CD4-positive, alpha-beta T cell (primary cell): ENCODE measurements at regions not wholly inside any gene's neighbourhood (a gene's known extent, or its start where the extent isn't known, plus 50 kb on each side); places are given as distances from the start of the nearest gene placed in this dataset.

ENCODE experiments used
- ATAC-seq: fragments of 200-7000 bp; cut with Tn5 transposase; one replicate; pipeline ENCODE4 v1.10.0; 2022; ENCODE audit warnings: mild to moderate bottlenecking; ENCODE audit not compliant: poor library complexity
- CTCF ChIA-PET: fragments of 350-600 bp; sonication (Branson Sonifier 250); formaldehyde crosslinking; loops from one replicate; lab custom pipeline; 2021; ENCODE audit warnings: antibody characterized with exemption, inconsistent platforms; lab: Charles Lee
- POLR2A ChIA-PET: fragments of 350-600 bp; sonication (Branson Sonifier 250); formaldehyde crosslinking; loops from one replicate; lab custom pipeline; 2021; ENCODE audit warnings: antibody characterized with exemption, inconsistent platforms; lab: Charles Lee
- DNase-seq, 14 experiments: peaks; one replicate each; pipeline ENCODE4 v3.0.0-alpha.2; 2013 to 2020; ENCODE audit warnings: mixed read lengths in 2 of 14
- H3K27ac ChIP-seq, 2 donors: one replicate each; pipeline versions ENCODE4 v1.5.1 to v1.7.0; 2013; ENCODE audit warnings: low read length in 2 of 2, low read depth in 1 of 2, mild to moderate bottlenecking in 1 of 2
- H3K27me3 ChIP-seq, 2 experiments: 1 replicate in 1 of 2; 2 replicates in 1 of 2; pipeline versions ENCODE4 v1.6.1 to v1.7.0; 2013; ENCODE audit warnings: low read length in 2 of 2, control low read depth in 1 of 2, mild to moderate bottlenecking in 1 of 2, moderate library complexity in 1 of 2; ENCODE audit not compliant: insufficient read depth in 2 of 2, control insufficient read depth in 1 of 2
- H3K36me3 ChIP-seq: one replicate; pipeline ENCODE4 v1.6.1; 2013; ENCODE audit warnings: low read length, control low read depth; ENCODE audit not compliant: insufficient read depth
- H3K4me1 ChIP-seq: one replicate; pipeline ENCODE4 v1.6.1; 2013; ENCODE audit warnings: low read length, control low read depth; ENCODE audit not compliant: insufficient read depth
- H3K4me3 ChIP-seq: one replicate; pipeline ENCODE4 v1.5.1; 2013; ENCODE audit warnings: mild to moderate bottlenecking, low read length, moderate library complexity
- H3K9me3 ChIP-seq, 2 experiments: 1 replicate in 1 of 2; 2 replicates in 1 of 2; pipeline versions ENCODE4 v1.6.1 to v1.7.0; 2013; ENCODE audit warnings: low read length in 2 of 2, mild to moderate bottlenecking in 2 of 2, control low read depth in 1 of 2, moderate library complexity in 1 of 2; ENCODE audit not compliant: control insufficient read depth in 1 of 2, insufficient read depth in 1 of 2
- H3K27ac Mint-ChIP-seq: one replicate; pipeline ENCODE4 v1.8.0; 2020; ENCODE audit warnings: mixed read lengths
- H3K27me3 Mint-ChIP-seq: one replicate; pipeline ENCODE4 v1.8.0; 2021; ENCODE audit warnings: mixed read lengths
- H3K36me3 Mint-ChIP-seq: one replicate; pipeline ENCODE4 v1.8.0; 2021; ENCODE audit warnings: low read depth, mixed read lengths
- H3K4me1 Mint-ChIP-seq: one replicate; pipeline ENCODE4 v1.8.0; 2021; ENCODE audit warnings: low read depth, mixed read lengths
- H3K4me3 Mint-ChIP-seq: one replicate; pipeline ENCODE4 v1.8.0; 2020; ENCODE audit warnings: mild to moderate bottlenecking, mixed read lengths
- H3K9me3 Mint-ChIP-seq: one replicate; pipeline ENCODE4 v1.8.0; 2020; ENCODE audit warnings: mixed read lengths
- intact Hi-C, 2 experiments: fragments of 100-400 bp; cut with DNase I in 1 of 2; cut with micrococcal nuclease in 1 of 2; formaldehyde crosslinking; loops; one replicate each; pipeline versions ENCODE4 v1.15.1 to v1.9.0; 2023 to 2025; cut with DNase I, micrococcal nuclease
- TF ChIP-seq, protein P1 (sequence below): fragments of 200-600 bp; IDR thresholded peaks from one replicate; pipeline ENCODE4 v1.8.0; 2022; ENCODE audit warnings: antibody characterized with exemption, mild to moderate bottlenecking

DNA sequence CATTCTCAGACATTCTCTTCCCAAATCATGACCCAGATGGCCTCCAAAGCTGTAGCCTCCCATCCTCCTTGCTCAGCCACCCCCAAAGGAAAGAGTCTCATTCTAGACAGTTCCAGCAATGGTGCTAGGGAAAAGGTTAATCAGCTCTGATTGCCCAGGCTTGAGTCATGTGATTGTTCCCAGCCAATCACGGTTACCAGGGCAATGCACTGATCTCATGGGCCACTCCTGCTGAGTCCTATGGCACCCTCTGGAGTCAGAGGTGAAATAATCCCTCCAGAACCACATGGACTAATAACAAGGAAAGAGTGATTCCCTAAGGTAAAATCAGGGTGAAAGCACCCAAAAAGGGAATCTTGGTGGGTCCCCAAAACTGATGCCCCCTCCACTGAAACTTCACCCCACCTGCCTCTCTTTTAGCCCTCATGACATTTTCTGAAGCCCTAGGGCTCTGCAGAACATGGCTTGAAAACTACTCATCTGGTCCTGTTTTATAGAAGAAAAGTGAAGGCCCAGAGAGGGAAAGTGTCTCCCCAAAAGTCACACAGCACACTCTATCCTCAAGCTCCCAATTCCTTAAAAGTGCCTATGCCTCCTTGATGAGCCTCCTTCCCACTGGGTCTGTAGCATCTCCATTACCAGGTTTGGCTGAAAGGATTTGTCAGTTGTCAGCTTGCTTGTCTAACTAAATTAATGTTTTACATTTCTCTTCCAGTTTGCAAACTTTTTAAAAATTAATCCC is 203.7 kb downstream of the MN1 start:
- H3K27me3 ChIP-seq, result no peaks in the 10 kb centered on the region

DNA sequence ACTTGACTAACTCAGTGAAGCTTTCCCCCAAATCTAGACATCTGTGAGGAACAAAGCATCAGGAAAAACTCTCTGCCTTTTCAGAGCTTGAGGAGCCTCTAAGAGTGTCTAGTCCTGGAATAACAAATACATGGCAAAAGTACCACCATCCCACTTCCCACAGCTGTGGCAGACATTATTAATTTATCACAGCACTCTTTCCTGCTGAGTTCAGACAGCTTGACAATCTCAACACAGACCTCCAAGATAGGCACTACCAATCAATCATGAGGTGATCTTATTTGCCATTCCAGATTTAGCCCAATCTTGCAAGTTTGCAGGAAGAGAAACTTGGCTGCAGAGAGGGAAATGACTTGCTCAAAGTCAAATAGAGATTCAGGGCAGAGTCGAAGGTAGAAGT is 202.8 kb downstream of the MN1 start:
- intact Hi-C loops, result no loop called here
- H3K9me3 Mint-ChIP-seq, result no peaks in the 10 kb centered on the region
- H3K27ac ChIP-seq, result no peak overlapping the region
- CTCF ChIA-PET, result no interaction called here
- TF ChIP-seq, protein P1, sequence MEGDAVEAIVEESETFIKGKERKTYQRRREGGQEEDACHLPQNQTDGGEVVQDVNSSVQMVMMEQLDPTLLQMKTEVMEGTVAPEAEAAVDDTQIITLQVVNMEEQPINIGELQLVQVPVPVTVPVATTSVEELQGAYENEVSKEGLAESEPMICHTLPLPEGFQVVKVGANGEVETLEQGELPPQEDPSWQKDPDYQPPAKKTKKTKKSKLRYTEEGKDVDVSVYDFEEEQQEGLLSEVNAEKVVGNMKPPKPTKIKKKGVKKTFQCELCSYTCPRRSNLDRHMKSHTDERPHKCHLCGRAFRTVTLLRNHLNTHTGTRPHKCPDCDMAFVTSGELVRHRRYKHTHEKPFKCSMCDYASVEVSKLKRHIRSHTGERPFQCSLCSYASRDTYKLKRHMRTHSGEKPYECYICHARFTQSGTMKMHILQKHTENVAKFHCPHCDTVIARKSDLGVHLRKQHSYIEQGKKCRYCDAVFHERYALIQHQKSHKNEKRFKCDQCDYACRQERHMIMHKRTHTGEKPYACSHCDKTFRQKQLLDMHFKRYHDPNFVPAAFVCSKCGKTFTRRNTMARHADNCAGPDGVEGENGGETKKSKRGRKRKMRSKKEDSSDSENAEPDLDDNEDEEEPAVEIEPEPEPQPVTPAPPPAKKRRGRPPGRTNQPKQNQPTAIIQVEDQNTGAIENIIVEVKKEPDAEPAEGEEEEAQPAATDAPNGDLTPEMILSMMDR, result no peak
- no peaks in the 10 kb centered on the region for H3K27me3 ChIP-seq
- no peak overlapping the region for H3K4me3 ChIP-seq
- H3K4me1 ChIP-seq, result no peaks in the 10 kb centered on the region
- H3K4me1 Mint-ChIP-seq, result no peaks in the 10 kb centered on the region
- DNase-seq (no peak), ATAC-seq (no peak)
- peaks cover 7% of the 10 kb centered on the region for H3K27me3 Mint-ChIP-seq
- H3K36me3 ChIP-seq, result no peaks in the 10 kb centered on the region
- H3K27ac Mint-ChIP-seq, result no peak overlapping the region
- POLR2A ChIA-PET, result no interaction called here
- H3K36me3 Mint-ChIP-seq, result no peaks in the 10 kb centered on the region
- H3K4me3 Mint-ChIP-seq, result no peak overlapping the region
- no peaks in the 10 kb centered on the region for H3K9me3 ChIP-seq

More for the DNA sequence above, 203.7 kb downstream of the MN1 start:
- no peaks in the 10 kb centered on the region for H3K9me3 ChIP-seq
- no peak for DNase-seq
- H3K4me3 Mint-ChIP-seq, result no peak overlapping the region
- no peaks in the 10 kb centered on the region for H3K4me1 ChIP-seq
- CTCF ChIA-PET, result no interaction called here
- no peak overlapping the region for H3K27ac Mint-ChIP-seq
- H3K27me3 Mint-ChIP-seq, result peaks cover 11% of the 10 kb centered on the region
- H3K36me3 Mint-ChIP-seq, result no peaks in the 10 kb centered on the region
- TF ChIP-seq, protein P1, result no peak
- no peak for ATAC-seq
- no peaks in the 10 kb centered on the region for H3K9me3 Mint-ChIP-seq
- H3K4me1 Mint-ChIP-seq, result no peaks in the 10 kb centered on the region
- intact Hi-C loops, result no loop called here
- no peak overlapping the region for H3K27ac ChIP-seq
- POLR2A ChIA-PET, result no interaction called here
- no peak overlapping the region for H3K4me3 ChIP-seq
- no peaks in the 10 kb centered on the region for H3K36me3 ChIP-seq

DNA sequence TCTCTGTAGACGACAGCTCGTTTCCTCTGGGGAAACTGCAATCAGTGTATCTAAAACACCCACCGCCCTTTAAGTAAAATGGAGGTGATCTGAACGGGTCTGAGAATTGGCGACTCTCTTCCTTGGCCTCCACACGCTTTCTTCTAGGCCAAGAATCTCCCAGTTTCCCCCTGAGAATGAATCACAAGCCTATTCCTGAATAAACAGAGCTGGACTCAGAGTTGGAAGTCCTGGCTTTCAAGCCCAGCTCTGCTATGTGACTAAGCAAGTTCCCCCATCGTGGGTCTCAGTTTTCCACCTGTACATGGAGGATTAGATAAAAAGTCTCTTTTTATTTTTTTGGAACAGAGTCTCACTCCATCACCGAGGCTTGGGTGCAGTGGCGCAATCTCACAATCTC is 200.4 kb downstream of the MN1 start:
- no peaks in the 10 kb centered on the region for H3K27me3 ChIP-seq
- H3K36me3 ChIP-seq, result no peaks in the 10 kb centered on the region
- H3K9me3 ChIP-seq, result no peaks in the 10 kb centered on the region
- no peak for DNase-seq
- Mint-ChIP-seq H3K36me3 (no peaks in the 10 kb centered on the region), H3K9me3 (no peaks in the 10 kb centered on the region), H3K27ac (no peak overlapping the region), H3K27me3 (peaks cover 11% of the 10 kb centered on the region), H3K4me1 (no peaks in the 10 kb centered on the region), H3K4me3 (no peak overlapping the region)
- no peak overlapping the region for H3K4me3 ChIP-seq
- H3K27ac ChIP-seq, result no peak overlapping the region
- intact Hi-C loops, result no loop called here
- ChIA-PET POLR2A (no interaction called here), CTCF (no interaction called here)
- TF ChIP-seq, protein P1, result no peak
- no peaks in the 10 kb centered on the region for H3K4me1 ChIP-seq
- ATAC-seq, result no peak
